SJCRH30 (cell line): ENCODE measurements at regions not wholly inside any gene's neighbourhood (a gene's known extent, or its start where the extent isn't known, plus 50 kb on each side); places are given as distances from the start of the nearest gene placed in this dataset.

ENCODE experiments used
- DNase-seq, 2 experiments: peaks; one replicate each; pipeline ENCODE4 v3.0.0-alpha.2; 2015 to 2020
- H3K27ac ChIP-seq: fragments of 250-450 bp; sonication (Bioruptor Pico); 2 replicates; pipeline ENCODE4 v1.5.1; 2020; ENCODE audit warnings: mild to moderate bottlenecking, moderate library complexity
- H3K27me3 ChIP-seq: fragments of 250-450 bp; sonication (Bioruptor Pico); 2 replicates; pipeline ENCODE4 v1.5.1; 2020; ENCODE audit warnings: mild to moderate bottlenecking, moderate library complexity
- H3K36me3 ChIP-seq: fragments of 250-450 bp; sonication (Bioruptor Pico); 2 replicates; pipeline ENCODE4 v1.5.1; 2020; ENCODE audit warnings: mild to moderate bottlenecking, moderate library complexity
- H3K4me1 ChIP-seq: fragments of 250-450 bp; sonication (Bioruptor Pico); 2 replicates; pipeline ENCODE4 v1.5.1; 2020; ENCODE audit warnings: mild to moderate bottlenecking, moderate library complexity
- H3K4me3 ChIP-seq: fragments of 250-450 bp; sonication (Bioruptor Pico); 2 replicates; pipeline ENCODE4 v1.5.1; 2020; ENCODE audit warnings: mild to moderate bottlenecking, moderate library complexity
- H3K9me3 ChIP-seq: fragments of 250-450 bp; sonication (Bioruptor Pico); replicated peaks from 2 replicates; pipeline ENCODE4 v1.5.1; 2020; ENCODE audit warnings: mild to moderate bottlenecking, moderate library complexity

DNA sequence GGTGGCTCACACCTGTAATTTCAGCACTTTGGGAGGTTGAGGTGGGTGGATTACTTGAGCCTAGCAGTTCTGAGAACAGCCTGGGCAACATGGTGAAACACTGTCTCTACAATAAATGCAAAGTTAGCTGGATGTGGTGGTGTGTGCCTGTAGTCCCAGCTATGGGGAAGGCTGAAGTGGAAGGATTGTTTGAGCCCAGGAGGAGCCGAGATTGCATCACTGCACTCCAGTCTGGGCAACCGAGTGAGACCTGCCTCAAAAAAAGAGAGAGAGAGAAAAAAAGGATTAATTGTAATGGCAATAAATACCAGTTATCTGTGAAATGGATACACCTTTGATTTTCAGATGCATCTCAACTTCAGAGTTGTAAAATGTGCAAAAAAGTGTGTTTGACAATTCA lies 58.8 kb downstream of the SPRY1 start:
- DNase-seq = no peak
- no peak overlapping the region for H3K27ac ChIP-seq
- no peaks in the 10 kb centered on the region for H3K9me3 ChIP-seq
- no peak overlapping the region for H3K4me3 ChIP-seq
- H3K4me1 ChIP-seq = peaks cover 20% of the 10 kb centered on the region
- no peaks in the 10 kb centered on the region for H3K36me3 ChIP-seq
- no peaks in the 10 kb centered on the region for H3K27me3 ChIP-seq

DNA sequence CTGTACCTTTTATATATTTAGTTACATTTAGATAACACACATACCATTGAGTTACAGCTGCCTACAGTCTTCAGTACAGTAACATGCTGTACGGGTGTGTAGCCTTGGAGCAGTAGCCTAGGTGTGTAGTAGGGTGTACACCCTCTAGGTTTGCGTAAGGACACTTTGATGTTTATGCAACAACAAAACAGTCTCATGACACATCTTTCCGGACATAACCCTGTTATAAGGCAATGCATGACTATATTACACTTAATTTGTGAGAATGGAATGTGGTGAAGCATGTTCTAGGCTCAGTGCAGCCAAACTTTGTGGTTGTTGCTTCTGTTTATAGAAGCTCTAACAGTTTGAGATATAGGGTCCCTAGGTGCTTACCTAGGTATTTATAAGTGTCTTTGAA lies 65.4 kb downstream of the SPRY1 start:
- H3K27ac ChIP-seq = no peak overlapping the region
- H3K27me3 ChIP-seq = no peaks in the 10 kb centered on the region
- DNase-seq = no peak
- peaks cover 5% of the 10 kb centered on the region; the same call in 1 of the 2 replicates for H3K4me1 ChIP-seq
- no peaks in the 10 kb centered on the region for H3K36me3 ChIP-seq
- no peak overlapping the region for H3K4me3 ChIP-seq
- H3K9me3 ChIP-seq = no peaks in the 10 kb centered on the region

DNA sequence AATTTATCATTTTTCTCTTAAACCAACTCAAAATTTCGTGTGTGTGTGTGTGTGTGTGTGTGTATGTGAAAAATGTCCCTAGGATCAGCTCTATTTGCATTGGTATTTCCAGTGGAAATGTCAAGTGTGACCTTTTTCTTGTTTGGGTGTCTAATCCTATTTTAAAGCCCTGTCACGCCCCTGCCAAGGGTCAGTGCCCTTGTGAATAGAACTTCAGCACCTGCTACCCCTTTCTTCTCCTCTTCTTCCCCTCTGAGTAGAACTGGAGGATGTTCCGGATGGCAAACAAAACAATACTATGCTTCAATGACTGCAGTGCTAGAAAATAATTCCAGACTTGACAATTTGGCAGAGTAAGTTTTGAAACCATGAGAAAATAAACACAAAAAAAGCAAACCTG lies 67.3 kb downstream of the SPRY1 start:
- Histone ChIP-seq H3K27ac (no peak overlapping the region), H3K4me1 (peaks cover 5% of the 10 kb centered on the region; the same call in 1 of the 2 replicates), H3K4me3 (no peak overlapping the region), H3K27me3 (no peaks in the 10 kb centered on the region), H3K9me3 (no peaks in the 10 kb centered on the region), H3K36me3 (no peaks in the 10 kb centered on the region)
- DNase-seq = no peak

- H3K4me1 ChIP-seq = peaks cover 5% of the 10 kb centered on the region; the same call in 1 of the 2 replicates
- no peak overlapping the region for H3K4me3 ChIP-seq
- no peaks in the 10 kb centered on the region for H3K9me3 ChIP-seq
- H3K27ac ChIP-seq = no peak overlapping the region
- no peaks in the 10 kb centered on the region for H3K27me3 ChIP-seq
- DNase-seq = no peak
- no peaks in the 10 kb centered on the region for H3K36me3 ChIP-seq
These were observed 68.8 kb downstream of the SPRY1 start for GRCh38 chr4:123465416-123465815.

DNA sequence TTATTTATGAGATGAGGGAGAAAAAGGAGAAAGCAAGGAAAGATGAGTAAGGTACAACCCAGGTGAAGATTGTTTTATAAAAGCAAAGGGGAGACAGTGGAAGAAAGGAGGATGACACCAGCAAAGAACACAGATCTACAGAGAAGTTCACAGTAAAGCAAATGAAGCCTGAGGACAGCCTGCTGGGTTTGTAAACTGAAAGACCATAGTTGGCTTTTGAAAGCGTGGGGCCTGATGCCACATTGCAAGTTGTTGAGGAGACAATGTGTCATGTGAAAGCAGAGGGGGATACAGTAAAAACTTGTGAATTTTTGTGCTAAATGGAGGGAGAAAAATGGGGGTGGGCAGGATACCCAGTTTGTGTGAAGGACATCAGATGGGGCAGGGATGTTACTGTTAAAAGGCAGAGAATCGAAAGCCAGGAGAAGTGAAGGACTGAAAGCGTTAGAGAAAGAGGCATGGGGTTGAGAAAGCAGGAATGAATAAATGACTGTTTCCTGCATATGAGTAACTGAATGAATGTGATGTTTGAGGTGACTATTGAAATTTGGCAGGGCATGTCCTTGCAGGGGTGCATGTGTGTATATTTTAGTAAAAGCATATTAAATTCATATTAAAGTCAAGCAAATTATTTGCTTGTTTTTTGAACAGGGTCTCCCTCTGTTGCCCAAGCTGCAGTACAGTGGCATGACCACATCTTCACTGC lies 69.6 kb downstream of the SPRY1 start:
- DNase-seq = no peak
- no peak overlapping the region for H3K27ac ChIP-seq
- H3K27me3 ChIP-seq = no peaks in the 10 kb centered on the region
- H3K36me3 ChIP-seq = no peaks in the 10 kb centered on the region
- H3K4me3 ChIP-seq = no peak overlapping the region
- no peaks in the 10 kb centered on the region for H3K9me3 ChIP-seq
- peaks cover 5% of the 10 kb centered on the region; the same call in 1 of the 2 replicates for H3K4me1 ChIP-seq

DNA sequence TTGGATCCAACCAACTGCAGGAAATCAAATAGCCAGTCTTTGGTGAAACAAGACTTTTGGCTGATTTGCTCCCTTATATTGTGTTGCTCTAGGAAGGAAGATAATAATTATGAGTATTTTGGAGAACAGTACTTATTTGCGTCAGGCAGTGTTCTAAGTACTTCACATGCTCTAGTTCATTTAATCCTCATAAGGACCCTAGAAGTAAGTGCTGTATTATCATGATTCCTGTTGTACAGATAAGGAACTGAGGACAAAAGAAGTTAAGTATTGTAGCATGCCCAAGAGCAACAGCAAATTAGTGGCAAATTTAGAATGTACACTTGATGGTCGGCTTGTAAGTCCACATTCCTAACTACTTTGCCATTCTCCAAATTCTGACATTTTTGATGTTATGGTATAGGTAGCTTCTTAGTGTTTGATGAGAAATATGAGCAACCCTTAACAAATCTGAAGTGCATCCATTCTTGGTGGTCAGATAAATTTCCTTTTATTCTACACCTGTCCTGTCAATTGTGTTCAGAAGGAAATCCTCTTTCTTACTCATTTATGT lies 72.0 kb downstream of the SPRY1 start:
- Histone ChIP-seq H3K4me3 (no peak overlapping the region), H3K27ac (no peak overlapping the region), H3K9me3 (no peaks in the 10 kb centered on the region), H3K36me3 (no peaks in the 10 kb centered on the region), H3K27me3 (no peaks in the 10 kb centered on the region), H3K4me1 (peaks cover 5% of the 10 kb centered on the region; the same call in 1 of the 2 replicates)
- no peak for DNase-seq

DNA sequence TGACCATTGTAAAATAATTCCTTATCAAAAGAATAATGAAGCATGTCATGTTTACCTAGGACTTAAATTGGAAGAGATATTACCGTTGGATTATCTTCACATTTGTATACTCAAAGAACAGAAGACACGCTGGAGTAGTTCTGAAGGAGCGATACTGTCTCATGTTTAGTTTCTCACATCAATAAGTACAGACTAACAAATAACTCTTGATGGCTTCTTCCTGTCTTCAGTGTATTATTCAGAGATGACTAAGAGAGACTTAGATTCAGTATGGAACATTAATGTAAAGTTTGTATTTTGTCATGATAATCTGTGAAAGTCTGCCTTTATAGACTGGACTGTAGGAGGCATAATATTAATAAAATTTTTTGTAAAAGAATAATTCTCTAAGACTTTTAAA lies 72.7 kb downstream of the SPRY1 start:
- no peak overlapping the region for H3K27ac ChIP-seq
- no peaks in the 10 kb centered on the region for H3K36me3 ChIP-seq
- no peak overlapping the region for H3K4me3 ChIP-seq
- no peak for DNase-seq
- H3K27me3 ChIP-seq = no peaks in the 10 kb centered on the region
- H3K4me1 ChIP-seq = peaks cover 2% of the 10 kb centered on the region; the same call in 1 of the 2 replicates
- H3K9me3 ChIP-seq = no peaks in the 10 kb centered on the region

GRCh38 chr4:123469696-123470095 lies 73.1 kb downstream of the SPRY1 start:
- DNase-seq = no peak
- Histone ChIP-seq H3K36me3 (no peaks in the 10 kb centered on the region), H3K27ac (no peak overlapping the region), H3K4me1 (peaks cover 2% of the 10 kb centered on the region; the same call in 1 of the 2 replicates), H3K9me3 (no peaks in the 10 kb centered on the region), H3K4me3 (no peak overlapping the region), H3K27me3 (no peaks in the 10 kb centered on the region)

DNA sequence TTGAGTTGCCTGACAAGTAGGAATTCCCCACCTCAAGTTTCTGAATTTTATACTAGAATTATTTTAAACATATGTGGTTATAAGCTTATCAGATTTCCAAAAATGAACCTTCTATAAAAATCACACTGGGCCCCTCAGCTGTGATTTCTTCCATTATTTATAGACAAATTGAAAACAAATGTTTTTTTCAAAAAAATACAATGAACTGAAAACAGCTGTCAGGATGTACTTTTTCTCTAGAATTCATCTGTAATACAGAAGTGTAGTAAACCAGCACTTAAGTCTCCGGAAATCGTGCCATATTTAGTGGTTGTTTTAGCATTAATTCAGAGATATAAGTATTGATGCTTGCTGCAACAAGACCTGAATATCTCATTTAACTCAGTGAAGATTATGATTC lies 74.0 kb downstream of the SPRY1 start:
- no peak for DNase-seq
- Histone ChIP-seq H3K4me3 (no peak overlapping the region), H3K27ac (no peak overlapping the region), H3K36me3 (no peaks in the 10 kb centered on the region), H3K9me3 (no peaks in the 10 kb centered on the region), H3K27me3 (no peaks in the 10 kb centered on the region), H3K4me1 (peaks cover 2% of the 10 kb centered on the region; the same call in 1 of the 2 replicates)

GRCh38 chr4:123471655-123472369 lies 75.2 kb downstream of the SPRY1 start:
- DNase-seq = no peak
- no peaks in the 10 kb centered on the region for H3K27me3 ChIP-seq
- no peaks in the 10 kb centered on the region for H3K9me3 ChIP-seq
- H3K36me3 ChIP-seq = no peaks in the 10 kb centered on the region
- no peak overlapping the region for H3K4me3 ChIP-seq
- H3K4me1 ChIP-seq = peaks cover 2% of the 10 kb centered on the region; the same call in 1 of the 2 replicates
- H3K27ac ChIP-seq = no peak overlapping the region

DNA sequence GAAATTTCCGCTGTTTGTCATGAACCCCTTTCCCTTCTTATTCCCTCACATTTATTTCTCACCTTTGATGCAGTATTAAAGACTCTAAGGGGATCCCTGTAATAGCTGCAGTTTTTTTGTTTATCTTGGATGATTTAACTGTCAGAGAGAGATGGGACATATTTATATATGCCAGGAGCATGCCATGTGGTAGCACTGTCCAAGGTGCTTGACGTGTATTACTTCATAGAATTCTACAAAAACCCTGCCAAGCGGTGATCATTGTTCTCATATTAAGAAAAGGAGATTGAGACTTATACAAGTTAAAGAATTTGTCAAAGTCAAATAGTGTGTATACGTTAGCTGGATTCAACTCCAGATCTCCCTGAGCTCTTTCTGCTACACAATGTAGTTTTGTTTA lies 78.2 kb downstream of the SPRY1 start:
- peaks cover 17% of the 10 kb centered on the region for H3K4me1 ChIP-seq
- no peaks in the 10 kb centered on the region for H3K27me3 ChIP-seq
- no peak overlapping the region for H3K27ac ChIP-seq
- DNase-seq = no peak
- H3K4me3 ChIP-seq = no peak overlapping the region
- no peaks in the 10 kb centered on the region for H3K36me3 ChIP-seq
- H3K9me3 ChIP-seq = no peaks in the 10 kb centered on the region

GRCh38 chr4:123476089-123476488 lies 79.5 kb downstream of the SPRY1 start:
- Histone ChIP-seq H3K27me3 (no peaks in the 10 kb centered on the region), H3K4me1 (peaks cover 17% of the 10 kb centered on the region), H3K4me3 (no peak overlapping the region), H3K36me3 (no peaks in the 10 kb centered on the region), H3K27ac (no peak overlapping the region), H3K9me3 (no peaks in the 10 kb centered on the region)
- no peak for DNase-seq

DNA sequence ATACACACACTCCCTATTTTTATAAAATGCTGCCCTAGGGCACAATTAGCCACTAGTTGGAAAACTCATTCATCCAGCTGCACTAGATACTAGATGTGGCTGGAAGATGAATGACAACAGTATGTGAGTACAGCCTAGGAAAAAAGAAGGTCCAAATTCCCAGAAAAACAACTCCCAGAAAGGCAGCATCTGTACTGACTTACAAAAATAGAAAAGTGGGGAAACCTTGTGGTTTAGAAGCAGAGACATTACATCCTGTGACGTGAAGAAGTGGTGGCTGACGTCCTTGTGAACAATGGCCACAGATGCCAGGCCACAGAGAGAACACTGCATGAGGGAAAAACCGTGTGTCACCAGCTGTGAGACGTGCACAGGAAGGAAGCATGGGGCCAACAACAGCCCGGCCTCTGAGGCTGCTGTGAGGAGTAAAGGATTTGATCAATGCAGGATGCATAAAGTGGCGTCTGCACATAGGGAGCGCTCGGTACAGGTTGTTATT lies 81.2 kb downstream of the SPRY1 start:
- no peaks in the 10 kb centered on the region for H3K27me3 ChIP-seq
- DNase-seq = peak; percentile 11 to 50
- H3K9me3 ChIP-seq = no peaks in the 10 kb centered on the region
- H3K27ac ChIP-seq = no peak overlapping the region
- H3K36me3 ChIP-seq = no peaks in the 10 kb centered on the region
- H3K4me1 ChIP-seq = peaks cover 17% of the 10 kb centered on the region
- H3K4me3 ChIP-seq = no peak overlapping the region

DNA sequence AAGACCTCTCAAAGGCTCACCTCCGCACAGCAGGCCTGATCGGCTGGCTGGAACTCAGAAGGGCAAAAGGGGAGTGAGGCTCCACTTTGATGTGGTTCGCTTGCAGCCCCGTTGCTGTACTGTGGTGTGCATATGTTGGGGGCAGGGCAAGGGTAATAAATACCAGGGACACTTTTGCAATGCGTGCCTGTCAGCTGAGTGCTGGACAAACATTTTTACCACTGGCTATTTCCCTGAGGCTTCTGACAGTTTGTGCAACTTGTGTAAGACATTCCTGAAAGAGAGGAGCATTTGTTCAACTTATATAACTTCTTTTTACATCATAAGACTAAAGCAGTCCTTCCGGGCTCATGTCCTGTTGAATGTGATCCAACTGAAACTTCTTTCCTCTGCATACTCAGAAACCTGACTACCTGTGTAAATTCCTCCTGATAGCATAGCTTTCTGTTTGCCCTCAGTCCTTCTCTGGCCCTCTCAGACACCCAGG lies 82.3 kb downstream of the SPRY1 start:
- Histone ChIP-seq H3K36me3 (no peaks in the 10 kb centered on the region), H3K4me3 (no peak overlapping the region), H3K27me3 (no peaks in the 10 kb centered on the region), H3K4me1 (peaks cover 15% of the 10 kb centered on the region), H3K27ac (no peak overlapping the region), H3K9me3 (no peaks in the 10 kb centered on the region)
- DNase-seq = peak; percentile 32 to 48

DNA sequence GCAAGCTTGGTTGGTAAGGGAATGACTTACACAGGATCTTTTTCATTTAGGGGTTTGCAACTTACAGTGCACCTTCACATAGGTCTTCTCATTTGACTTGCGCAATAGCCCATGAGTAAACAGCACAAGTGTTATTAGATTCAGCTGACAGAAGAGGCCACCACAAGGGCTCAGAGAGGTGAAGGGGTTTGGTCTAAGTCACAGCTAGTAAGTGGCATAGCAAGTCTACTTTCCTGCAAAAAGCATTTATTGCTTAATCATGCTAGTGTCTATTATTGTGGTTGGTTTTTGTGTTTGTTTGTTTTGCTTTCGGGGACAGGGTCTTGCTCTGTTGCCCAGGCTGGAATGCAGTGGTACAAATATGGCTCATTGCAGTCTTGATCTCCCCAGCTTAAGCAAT lies 83.3 kb downstream of the SPRY1 start:
- no peaks in the 10 kb centered on the region for H3K27me3 ChIP-seq
- H3K36me3 ChIP-seq = no peaks in the 10 kb centered on the region
- H3K4me3 ChIP-seq = no peak overlapping the region
- H3K9me3 ChIP-seq = no peaks in the 10 kb centered on the region
- no peak overlapping the region for H3K27ac ChIP-seq
- peaks cover 15% of the 10 kb centered on the region for H3K4me1 ChIP-seq
- DNase-seq = no peak
